GM12878 (cell line): ENCODE measurements at regions not wholly inside any gene's neighbourhood (a gene's known extent, or its start where the extent isn't known, plus 50 kb on each side); places are given as distances from the start of the nearest gene placed in this dataset.

Experiments
- ATAC-seq: fragments of 200-7000 bp; cut with Tn5 transposase; 3 replicates; pipeline ENCODE4 v1.9.1; 2020; ENCODE audit warnings: mild to moderate bottlenecking, moderate library complexity
- BruUV-seq: library from RNA; stranded (reverse); fragments of 400-500 nt; replicated peaks from 2 replicates; lab custom pipeline; 2021; lab: Mats Ljungman, UMichigan
- CTCF ChIA-PET: fragments of 300-600 bp; sonication (Branson Sonifier 250); formaldehyde crosslinking; extraction: SDS; loops from one replicate; lab custom pipeline; 2021; ENCODE audit warnings: inconsistent platforms; lab: Yijun Ruan, JAX
- POLR2A ChIA-PET: fragments of 350-600 bp; formaldehyde crosslinking; extraction: SDS; loops from one replicate; lab custom pipeline; 2021; ENCODE audit warnings: inconsistent platforms; lab: Charles Lee
- RAD21 ChIA-PET: fragments of 300-600 bp; sonication (Branson Sonifier 250); formaldehyde crosslinking; loops from one replicate; lab custom pipeline; 2023; ENCODE audit warnings: antibody characterized with exemption; ENCODE audit not compliant: unreplicated experiment; lab: Charles Lee
- SMC1A ChIA-PET: fragments of 300-600 bp; sonication (Branson Sonifier 250); formaldehyde crosslinking; loops from one replicate; lab custom pipeline; 2023; ENCODE audit not compliant: unreplicated experiment, uncharacterized antibody; lab: Charles Lee
- DNase-seq: peaks from one replicate; pipeline ENCODE4 v3.0.0-alpha.2; 2011; ENCODE audit warnings: low read depth, low spot score
- FAIRE-seq: peaks from 3 replicates; lab custom pipeline; 2011; peaks lifted over from hg19 to GRCh38; lab: Jason Lieb, UNC
- H2AFZ ChIP-seq: 2 replicates; pipeline ENCODE4 v1.6.0; 2011; ENCODE audit warnings: low read depth, low read length, control low read depth; ENCODE audit not compliant: control insufficient read depth
- H3K27ac ChIP-seq: 2 replicates; pipeline ENCODE4 v1.5.1; 2011; ENCODE audit warnings: control low read depth; ENCODE audit not compliant: control insufficient read depth, insufficient read depth
- H3K27me3 ChIP-seq, 2 experiments: replicated peaks in 1 of 2; 2 replicates each; pipeline versions ENCODE4 v1.6.0 to v1.6.1; 2011; ENCODE audit warnings: low read length in 1 of 2; ENCODE audit not compliant: control insufficient read depth in 2 of 2, insufficient read depth in 2 of 2
- H3K36me3 ChIP-seq, 2 experiments: 2 replicates each; pipeline ENCODE4 v1.5.1; 2011; ENCODE audit warnings: low read length in 1 of 2; ENCODE audit not compliant: control insufficient read depth in 2 of 2, insufficient read depth in 2 of 2
- H3K4me1 ChIP-seq: 2 replicates; pipeline ENCODE4 v1.6.1; 2011; ENCODE audit warnings: mild to moderate bottlenecking, low read length, moderate library complexity, mixed read lengths; ENCODE audit not compliant: control insufficient read depth, insufficient read depth
- H3K4me2 ChIP-seq: 2 replicates; pipeline ENCODE4 v1.6.0; 2011; ENCODE audit warnings: control low read depth; ENCODE audit not compliant: control insufficient read depth, insufficient read depth
- H3K4me3 ChIP-seq: fragments of 200-600 bp; sonication (generic); 2 replicates; pipeline ENCODE4 v1.5.1; 2016
- H3K79me2 ChIP-seq: 2 replicates; pipeline ENCODE4 v1.6.0; 2011; ENCODE audit warnings: low read length; ENCODE audit not compliant: control insufficient read depth, insufficient read depth
- H3K9ac ChIP-seq: 2 replicates; pipeline ENCODE4 v1.8.0; 2011; ENCODE audit warnings: low read length, control low read depth, mixed read lengths; ENCODE audit not compliant: control insufficient read depth, insufficient read depth
- H3K9me3 ChIP-seq: replicated peaks from 3 replicates; pipeline ENCODE4 v1.5.1; 2011; ENCODE audit warnings: mild to moderate bottlenecking, low read length; ENCODE audit not compliant: control insufficient read depth, insufficient read depth
- H4K20me1 ChIP-seq: 2 replicates; pipeline ENCODE4 v1.6.0; 2011; ENCODE audit not compliant: control insufficient read depth, insufficient read depth
- ASH2L ChIP-seq: fragments of 300-600, 200-600 bp; sonication (generic); IDR thresholded peaks from 2 replicates; pipeline ENCODE4 v1.6.1; 2017; ENCODE audit warnings: low read depth, mild to moderate bottlenecking, borderline replicate concordance
- CEBPB ChIP-seq, 2 experiments: fragments of 150-350 bp in 1 of 2; IDR thresholded peaks; 2 replicates each; pipeline ENCODE4 v1.6.1; 2012 to 2014; ENCODE audit warnings: low read depth in 2 of 2, low read length in 2 of 2, borderline replicate concordance in 1 of 2, inconsistent platforms in 1 of 2
- CHD4 ChIP-seq: fragments of 200-600 bp; sonication (generic); IDR thresholded peaks from 2 replicates; pipeline ENCODE4 v1.6.1; 2016; ENCODE audit warnings: mild to moderate bottlenecking
- CREB1 ChIP-seq: IDR thresholded peaks from 2 replicates; pipeline ENCODE4 v1.6.1; 2012; ENCODE audit warnings: low read depth, mild to moderate bottlenecking, inconsistent platforms
- HDGF ChIP-seq: fragments of 450-650 bp; IDR thresholded peaks from 2 replicates; pipeline ENCODE4 v1.6.1; 2016; ENCODE audit warnings: antibody characterized with exemption
- NR2C1 ChIP-seq: fragments of 450-650 bp; IDR thresholded peaks from 2 replicates; pipeline ENCODE4 v1.6.1; 2017; ENCODE audit warnings: antibody characterized with exemption, mild to moderate bottlenecking, moderate library complexity
- PAX8 ChIP-seq: fragments of 450-650 bp; IDR thresholded peaks from 2 replicates; pipeline ENCODE4 v1.6.1; 2017; ENCODE audit warnings: mild to moderate bottlenecking, moderate library complexity
- POLR2AphosphoS2 ChIP-seq: IDR thresholded peaks from 2 replicates; pipeline ENCODE4 v1.6.1; 2011; ENCODE audit warnings: low read depth, mild to moderate bottlenecking, low read length, improper control_type of control experiment, moderate library complexity
- STAT3 ChIP-seq: IDR thresholded peaks from 2 replicates; pipeline ENCODE4 v1.6.1; 2011; ENCODE audit warnings: low read depth, low read length, improper control_type of control experiment
- TARDBP ChIP-seq: IDR thresholded peaks from 2 replicates; pipeline ENCODE4 v1.6.1; 2016; ENCODE audit warnings: borderline replicate concordance
- WGBS: methylation state at CpG from one replicate; pipeline ENCODE4 v1.1.6; 2016; ENCODE audit warnings: low lambda C conversion rate; ENCODE audit not compliant: insufficient replicate concordance, insufficient coverage; ENCODE audit errors: missing lambda C conversion rate; 5-methylcytosine and 5-hydroxymethylcytosine counted together
- in situ Hi-C: fragments of 300-500 bp; cut with MboI; formaldehyde crosslinking; loops from 9 replicates; pipeline ENCODE4 v1.14.3; 2018; ENCODE audit warnings: mixed read lengths
- intact Hi-C: fragments of 100-400 bp; cut with micrococcal nuclease; formaldehyde crosslinking; loops from one replicate; pipeline ENCODE4 v1.14.2; 2022; ENCODE audit not compliant: unreplicated experiment
- TF ChIP-seq, protein P1 (sequence below): fragments of 150-350 bp; IDR thresholded peaks from 2 replicates; pipeline ENCODE4 v1.6.1; 2016; ENCODE audit warnings: low read depth, low read length

DNA sequence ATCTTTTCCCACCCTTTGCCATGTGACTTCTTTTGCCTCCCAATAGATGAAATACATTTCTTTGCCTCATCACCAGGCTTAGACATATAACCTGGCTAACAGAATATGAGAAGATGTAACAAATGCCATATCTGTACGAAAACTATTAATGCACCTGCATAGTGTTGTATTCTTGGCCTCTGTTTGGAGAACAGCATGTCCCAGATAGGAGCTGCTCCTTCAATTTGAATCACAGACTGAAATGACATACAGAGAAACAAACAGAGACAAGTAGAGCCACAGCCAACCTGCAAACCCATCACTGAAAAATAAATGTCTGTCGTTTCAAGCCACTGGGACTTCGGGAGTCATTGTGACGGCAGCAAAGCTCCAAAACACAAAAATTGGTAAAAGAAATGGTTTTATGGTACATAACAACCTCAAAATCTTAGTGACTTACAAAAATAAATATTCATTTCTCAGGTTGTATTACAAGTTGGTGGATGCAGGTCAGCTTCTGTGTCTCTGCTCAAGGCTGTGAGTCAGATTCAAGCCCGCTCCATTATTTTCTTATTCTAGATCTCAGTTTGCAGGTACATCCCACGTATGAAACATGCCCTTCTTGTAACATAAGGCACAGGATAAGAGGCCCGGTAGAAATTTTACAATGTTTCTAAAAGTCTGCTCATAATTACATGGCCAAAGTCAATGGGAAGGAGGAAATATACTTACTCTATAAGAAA is 171.3 kb upstream of the SOX6 start:
- Histone ChIP-seq H3K27me3 (no peaks in the 10 kb centered on the region), H3K79me2 (no peaks in the 10 kb centered on the region), H2AFZ (no peak overlapping the region), H3K4me1 (no peaks in the 10 kb centered on the region), H4K20me1 (no peaks in the 10 kb centered on the region), H3K4me2 (no peak overlapping the region), H3K9ac (no peak overlapping the region), H3K27ac (no peak overlapping the region), H3K4me3 (no peak overlapping the region), H3K9me3 (no peaks in the 10 kb centered on the region), H3K36me3 (no peaks in the 10 kb centered on the region)
- DNase-seq (no peak), ATAC-seq (no peak), FAIRE-seq (no peak)
- WGBS, result 15% methylated on average over 7 of the region's 7 CpGs
- in situ Hi-C loops (no loop called here), intact Hi-C loops (no loop called here)
- ChIA-PET RAD21 (no interaction called here), SMC1A (no interaction called here), POLR2A (no interaction called here), CTCF (no interaction called here)
- TF ChIP-seq HDGF (no peak), STAT3 (no peak), CHD4 (no peak), PAX8 (no peak), CEBPB (IDR thresholded peaks at IDR 0.05; ENCODE audit: borderline replicate concordance in 1 of 2, low read depth in 2 of 2, low read length in 2 of 2) (no peak), ASH2L (no peak), POLR2AphosphoS2 (no peak), NR2C1 (no peak), TARDBP (no peak), CREB1 (no peak)
- TF ChIP-seq, protein P1, sequence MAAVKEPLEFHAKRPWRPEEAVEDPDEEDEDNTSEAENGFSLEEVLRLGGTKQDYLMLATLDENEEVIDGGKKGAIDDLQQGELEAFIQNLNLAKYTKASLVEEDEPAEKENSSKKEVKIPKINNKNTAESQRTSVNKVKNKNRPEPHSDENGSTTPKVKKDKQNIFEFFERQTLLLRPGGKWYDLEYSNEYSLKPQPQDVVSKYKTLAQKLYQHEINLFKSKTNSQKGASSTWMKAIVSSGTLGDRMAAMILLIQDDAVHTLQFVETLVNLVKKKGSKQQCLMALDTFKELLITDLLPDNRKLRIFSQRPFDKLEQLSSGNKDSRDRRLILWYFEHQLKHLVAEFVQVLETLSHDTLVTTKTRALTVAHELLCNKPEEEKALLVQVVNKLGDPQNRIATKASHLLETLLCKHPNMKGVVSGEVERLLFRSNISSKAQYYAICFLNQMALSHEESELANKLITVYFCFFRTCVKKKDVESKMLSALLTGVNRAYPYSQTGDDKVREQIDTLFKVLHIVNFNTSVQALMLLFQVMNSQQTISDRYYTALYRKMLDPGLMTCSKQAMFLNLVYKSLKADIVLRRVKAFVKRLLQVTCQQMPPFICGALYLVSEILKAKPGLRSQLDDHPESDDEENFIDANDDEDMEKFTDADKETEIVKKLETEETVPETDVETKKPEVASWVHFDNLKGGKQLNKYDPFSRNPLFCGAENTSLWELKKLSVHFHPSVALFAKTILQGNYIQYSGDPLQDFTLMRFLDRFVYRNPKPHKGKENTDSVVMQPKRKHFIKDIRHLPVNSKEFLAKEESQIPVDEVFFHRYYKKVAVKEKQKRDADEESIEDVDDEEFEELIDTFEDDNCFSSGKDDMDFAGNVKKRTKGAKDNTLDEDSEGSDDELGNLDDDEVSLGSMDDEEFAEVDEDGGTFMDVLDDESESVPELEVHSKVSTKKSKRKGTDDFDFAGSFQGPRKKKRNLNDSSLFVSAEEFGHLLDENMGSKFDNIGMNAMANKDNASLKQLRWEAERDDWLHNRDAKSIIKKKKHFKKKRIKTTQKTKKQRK, result no peak
- BruUV-seq, result no TSS peak
